Upper lobe of left lung (tissue), 4 donors: ENCODE measurements at regions not wholly inside any gene's neighbourhood (a gene's known extent, or its start where the extent isn't known, plus 50 kb on each side); places are given as distances from the start of the nearest gene placed in this dataset.

Experiments used
- CTCF ChIP-seq, 6 experiments: fragments of 450-650 bp in 4 of 6; fragments of 200-600 bp in 2 of 6; sonication (generic) in 2 of 6; IDR thresholded peaks; one replicate each; pipeline ENCODE4 v1.5.1; 2016 to 2019; ENCODE audit warnings: antibody characterized with exemption in 6 of 6
- POLR2A ChIP-seq, 4 donors: fragments of 450-650 bp; IDR thresholded peaks; one replicate each; pipeline ENCODE4 v1.5.1; 2016 to 2017; ENCODE audit warnings: antibody characterized with exemption in 4 of 4, mild to moderate bottlenecking in 2 of 4
- POLR2AphosphoS5 ChIP-seq, 2 donors: sonication (generic); formaldehyde crosslinking; IDR thresholded peaks; one replicate each; pipeline ENCODE4 v1.5.1; 2017; ENCODE audit warnings: antibody characterized with exemption in 2 of 2

GRCh38 chr1:73577206-73577605, 620.8 kb downstream of the LRRIQ3 start:
- TF ChIP-seq CTCF (IDR thresholded peaks at IDR 0.05): no peak
- TF ChIP-seq POLR2A (IDR thresholded peaks at IDR 0.05): no peak
- no peak for TF ChIP-seq POLR2AphosphoS5 (IDR thresholded peaks at IDR 0.05)
